ENCODE measurements at regions not wholly inside any gene's neighbourhood (a gene's known extent, or its start where the extent isn't known, plus 50 kb on each side); places are given as distances from the start of the nearest gene placed in this dataset.
"Not testable (repeated sequence)": the region's sequence is repeated elsewhere in the genome, so short reads cannot be mapped to it uniquely, and the experiment has no call there.

GRCh38 chr10:120108916-120109315 is 216.4 kb downstream of the SEC23IP start:
- no peak for DNase-seq (ENCODE audit: low read depth, low spot score)
- Histone ChIP-seq H3K4me3 (ENCODE audit: low read depth in 2 of 2, low read length in 2 of 2) (no peak overlapping the region), H3K27ac (ENCODE audit: low read length) (no peak overlapping the region), H3K27me3 (ENCODE audit: control insufficient read depth, insufficient read depth, low read length) (peaks cover 2% of the 10 kb centered on the region; the same call in 1 of the 2 replicates), H3K4me1 (ENCODE audit: control insufficient read depth, insufficient read depth, low read length) (no peaks in the 10 kb centered on the region), H3K36me3 (ENCODE audit: control insufficient read depth, insufficient read depth, low read length) (no peaks in the 10 kb centered on the region), H3K9me3 (ENCODE audit: control insufficient read depth, insufficient read depth, low read depth, low read length) (no peaks in the 10 kb centered on the region)
- in situ Hi-C loops (cut with HindIII; ENCODE audit: low pct_unique_long_range_greater_than_20kb, low sequenced_read_pairs) (no loop called here), intact Hi-C loops (cut with micrococcal nuclease; ENCODE audit: unreplicated experiment) (no loop called here)
- no peak for ATAC-seq
- ChIA-PET CTCF (no interaction called here), POLR2A (no interaction called here)
- TF ChIP-seq REST (IDR thresholded peaks at IDR 0.05; ENCODE audit: insufficient read depth in 1 of 2, low read depth in 2 of 2, low read length in 1 of 2) (no peak), TCF7L2 (IDR thresholded peaks at IDR 0.05; ENCODE audit: low read depth, low read length) (no peak), POLR2AphosphoS5 (IDR thresholded peaks at IDR 0.05; ENCODE audit: low read depth, low read length) (no peak), SIN3A (IDR thresholded peaks at IDR 0.05; ENCODE audit: borderline replicate concordance, insufficient read depth, low read depth, low read length) (no peak), CTCF (IDR thresholded peaks at IDR 0.05) (no peak)
- no TSS peak for BruUV-seq (replicated peaks)

- H3K27me3 ChIP-seq (ENCODE audit: control insufficient read depth, insufficient read depth, low read length); POLR2A ChIA-PET; intact Hi-C loops (cut with micrococcal nuclease; ENCODE audit: unreplicated experiment); BruUV-seq (replicated peaks); H3K27ac ChIP-seq (ENCODE audit: low read length); H3K4me1 ChIP-seq (ENCODE audit: control insufficient read depth, insufficient read depth, low read length); in situ Hi-C loops (cut with HindIII; ENCODE audit: low pct_unique_long_range_greater_than_20kb, low sequenced_read_pairs); DNase-seq (ENCODE audit: low read depth, low spot score); CTCF ChIA-PET; ATAC-seq; H3K36me3 ChIP-seq (ENCODE audit: control insufficient read depth, insufficient read depth, low read length); H3K9me3 ChIP-seq (ENCODE audit: control insufficient read depth, insufficient read depth, low read depth, low read length); H3K4me3 ChIP-seq (ENCODE audit: low read depth in 2 of 2, low read length in 2 of 2): not testable (repeated sequence)
Measured at GRCh38 chr10:120109725-120110124, 217.2 kb downstream of the SEC23IP start.

GRCh38 chr10:120110196-120110595 is 217.7 kb downstream of the SEC23IP start:
- in situ Hi-C loops (cut with HindIII; ENCODE audit: low pct_unique_long_range_greater_than_20kb, low sequenced_read_pairs) (no loop called here), intact Hi-C loops (cut with micrococcal nuclease; ENCODE audit: unreplicated experiment) (no loop called here)
- Histone ChIP-seq H3K4me3 (ENCODE audit: low read depth in 2 of 2, low read length in 2 of 2) (no peak overlapping the region), H3K27ac (ENCODE audit: low read length) (no peak overlapping the region), H3K4me1 (ENCODE audit: control insufficient read depth, insufficient read depth, low read length) (no peaks in the 10 kb centered on the region), H3K9me3 (ENCODE audit: control insufficient read depth, insufficient read depth, low read depth, low read length) (no peaks in the 10 kb centered on the region), H3K27me3 (ENCODE audit: control insufficient read depth, insufficient read depth, low read length) (peaks cover 2% of the 10 kb centered on the region; the same call in 1 of the 2 replicates), H3K36me3 (ENCODE audit: control insufficient read depth, insufficient read depth, low read length) (no peaks in the 10 kb centered on the region)
- DNase-seq (ENCODE audit: low read depth, low spot score) (no peak), ATAC-seq (no peak)
- TF ChIP-seq CTCF (IDR thresholded peaks at IDR 0.05) (no peak), TCF7L2 (IDR thresholded peaks at IDR 0.05; ENCODE audit: low read depth, low read length) (no peak), SIN3A (IDR thresholded peaks at IDR 0.05; ENCODE audit: borderline replicate concordance, insufficient read depth, low read depth, low read length) (no peak), REST (IDR thresholded peaks at IDR 0.05; ENCODE audit: insufficient read depth in 1 of 2, low read depth in 2 of 2, low read length in 1 of 2) (no peak), POLR2AphosphoS5 (IDR thresholded peaks at IDR 0.05; ENCODE audit: low read depth, low read length) (no peak)
- POLR2A ChIA-PET: no interaction called here
- CTCF ChIA-PET: no interaction called here
- BruUV-seq (replicated peaks): no TSS peak
